ENCODE measurements at regions not wholly inside any gene's neighbourhood (a gene's known extent, or its start where the extent isn't known, plus 50 kb on each side); places are given as distances from the start of the nearest gene placed in this dataset.

DNA sequence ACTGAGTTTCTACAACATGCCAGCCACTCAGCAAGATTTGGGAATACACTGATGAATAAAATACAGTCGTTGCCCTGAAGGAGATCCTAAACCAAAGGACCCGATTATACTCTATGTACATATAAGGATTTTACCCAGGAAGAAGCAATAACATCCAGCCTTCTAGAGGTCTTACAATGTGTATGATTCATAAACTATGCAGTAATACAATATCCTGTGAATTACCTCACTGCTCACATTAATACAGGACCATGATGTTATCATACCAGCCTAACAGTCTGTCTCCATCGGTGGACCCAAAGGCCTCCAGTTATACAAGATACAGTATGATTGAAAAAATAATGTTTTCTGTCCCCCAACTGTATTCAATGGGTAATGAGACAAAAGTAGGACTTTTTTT lies 310.5 kb upstream of the TRPM3 start:
- TF ChIP-seq, protein P1, sequence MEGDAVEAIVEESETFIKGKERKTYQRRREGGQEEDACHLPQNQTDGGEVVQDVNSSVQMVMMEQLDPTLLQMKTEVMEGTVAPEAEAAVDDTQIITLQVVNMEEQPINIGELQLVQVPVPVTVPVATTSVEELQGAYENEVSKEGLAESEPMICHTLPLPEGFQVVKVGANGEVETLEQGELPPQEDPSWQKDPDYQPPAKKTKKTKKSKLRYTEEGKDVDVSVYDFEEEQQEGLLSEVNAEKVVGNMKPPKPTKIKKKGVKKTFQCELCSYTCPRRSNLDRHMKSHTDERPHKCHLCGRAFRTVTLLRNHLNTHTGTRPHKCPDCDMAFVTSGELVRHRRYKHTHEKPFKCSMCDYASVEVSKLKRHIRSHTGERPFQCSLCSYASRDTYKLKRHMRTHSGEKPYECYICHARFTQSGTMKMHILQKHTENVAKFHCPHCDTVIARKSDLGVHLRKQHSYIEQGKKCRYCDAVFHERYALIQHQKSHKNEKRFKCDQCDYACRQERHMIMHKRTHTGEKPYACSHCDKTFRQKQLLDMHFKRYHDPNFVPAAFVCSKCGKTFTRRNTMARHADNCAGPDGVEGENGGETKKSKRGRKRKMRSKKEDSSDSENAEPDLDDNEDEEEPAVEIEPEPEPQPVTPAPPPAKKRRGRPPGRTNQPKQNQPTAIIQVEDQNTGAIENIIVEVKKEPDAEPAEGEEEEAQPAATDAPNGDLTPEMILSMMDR (IDR thresholded peaks at IDR 0.05), result no peak
- TF ChIP-seq EZH2 (IDR thresholded peaks at IDR 0.05) (no peak), EZH2phosphoT487 (IDR thresholded peaks at IDR 0.05) (no peak)
